Neural progenitor cell (in vitro differentiated cells): ENCODE measurements at regions not wholly inside any gene's neighbourhood (a gene's known extent, or its start where the extent isn't known, plus 50 kb on each side); places are given as distances from the start of the nearest gene placed in this dataset.
"Not testable (repeated sequence)": the region's sequence is repeated elsewhere in the genome, so short reads cannot be mapped to it uniquely, and the experiment has no call there.

Source experiments
- DNase-seq: peaks from one replicate; pipeline ENCODE4 v3.0.0-alpha.2; 2016; ENCODE audit warnings: low spot score
- H2AFZ ChIP-seq: fragments of 200-600 bp; sonication (generic); replicated peaks from 2 replicates; pipeline ENCODE4 v1.6.1; 2016; ENCODE audit warnings: antibody characterized with exemption
- H3F3A ChIP-seq: fragments of 200-600 bp; sonication (generic); 2 replicates; pipeline ENCODE4 v1.6.1; 2016; ENCODE audit warnings: antibody characterized with exemption, low read depth
- H3K27ac ChIP-seq: fragments of 200-600 bp; sonication (generic); 2 replicates; pipeline ENCODE4 v1.5.1; 2016; ENCODE audit warnings: mild to moderate bottlenecking
- H3K27me3 ChIP-seq: fragments of 200-600 bp; sonication (generic); 2 replicates; pipeline ENCODE4 v1.6.1; 2016; ENCODE audit warnings: mild to moderate bottlenecking, moderate library complexity
- H3K36me3 ChIP-seq: fragments of 200-600 bp; sonication (generic); 2 replicates; pipeline ENCODE4 v1.5.1; 2016
- H3K4me1 ChIP-seq: fragments of 200-600 bp; sonication (generic); 2 replicates; pipeline ENCODE4 v1.6.1; 2016; ENCODE audit warnings: mixed run types
- H3K4me2 ChIP-seq: fragments of 200-600 bp; sonication (generic); 2 replicates; pipeline ENCODE4 v1.6.1; 2016
- H3K4me3 ChIP-seq: fragments of 200-600 bp; sonication (generic); 2 replicates; pipeline ENCODE4 v1.5.1; 2016
- H3K79me2 ChIP-seq: fragments of 200-600 bp; sonication (generic); 2 replicates; pipeline ENCODE4 v1.6.1; 2016; ENCODE audit warnings: low read depth
- H3K9ac ChIP-seq: fragments of 200-600 bp; sonication (generic); 2 replicates; pipeline ENCODE4 v1.6.1; 2016
- H3K9me3 ChIP-seq: fragments of 200-600 bp; sonication (generic); 2 replicates; pipeline ENCODE4 v1.5.1; 2016; ENCODE audit warnings: low read depth
- H4K20me1 ChIP-seq: fragments of 200-600 bp; sonication (generic); 2 replicates; pipeline ENCODE4 v1.6.1; 2016; ENCODE audit warnings: low read depth
- H3K27ac Mint-ChIP-seq: 3 replicates; pipeline ENCODE4 v1.8.0; 2021; ENCODE audit warnings: mixed read lengths
- H3K27me3 Mint-ChIP-seq: 2 replicates; pipeline ENCODE4 v1.8.0; 2022; ENCODE audit warnings: low read depth, mild to moderate bottlenecking, inconsistent platforms, moderate library complexity, mixed read lengths; ENCODE audit not compliant: insufficient read depth
- H3K36me3 Mint-ChIP-seq: 3 replicates; pipeline ENCODE4 v1.8.0; 2021; ENCODE audit warnings: mixed read lengths
- H3K4me1 Mint-ChIP-seq: 3 replicates; pipeline ENCODE4 v1.8.0; 2021; ENCODE audit warnings: mixed read lengths
- H3K4me3 Mint-ChIP-seq: 3 replicates; pipeline ENCODE4 v1.8.0; 2021; ENCODE audit warnings: mild to moderate bottlenecking, moderate library complexity, mixed read lengths
- H3K9me3 Mint-ChIP-seq: 3 replicates; pipeline ENCODE4 v1.8.0; 2020; ENCODE audit warnings: mixed read lengths
- CTCF ChIP-seq: fragments of 200-600 bp; sonication (generic); IDR thresholded peaks from 2 replicates; pipeline ENCODE4 v1.5.1; 2017; ENCODE audit warnings: antibody characterized with exemption, mild to moderate bottlenecking
- EZH2 ChIP-seq: fragments of 200-600 bp; sonication (generic); IDR thresholded peaks from 2 replicates; pipeline ENCODE4 v1.6.1; 2017; ENCODE audit warnings: antibody characterized with exemption, mild to moderate bottlenecking, moderate library complexity
- EZH2phosphoT487 ChIP-seq: fragments of 200-600 bp; sonication (generic); IDR thresholded peaks from 2 replicates; pipeline ENCODE4 v1.6.1; 2017; ENCODE audit warnings: antibody characterized with exemption

GRCh38 chr10:43921478-43921877 lies 272.8 kb upstream of the ZNF32 start:
- H3K9ac ChIP-seq = no peak overlapping the region
- peaks cover 10% of the 10 kb centered on the region for H3K27me3 Mint-ChIP-seq
- H3K9me3 ChIP-seq = no peaks in the 10 kb centered on the region
- H3K4me1 Mint-ChIP-seq = no peaks in the 10 kb centered on the region
- no peaks in the 10 kb centered on the region for H3F3A ChIP-seq
- TF ChIP-seq CTCF = no peak
- no peak for TF ChIP-seq EZH2phosphoT487
- TF ChIP-seq EZH2 = no peak
- no peaks in the 10 kb centered on the region for H3K36me3 Mint-ChIP-seq
- H3K4me2 ChIP-seq = no peak overlapping the region
- no peak for DNase-seq
- H3K4me1 ChIP-seq = no peaks in the 10 kb centered on the region
- H3K27me3 ChIP-seq = no peaks in the 10 kb centered on the region
- no peak overlapping the region for H3K27ac ChIP-seq
- H3K36me3 ChIP-seq = no peaks in the 10 kb centered on the region
- no peak overlapping the region for H3K4me3 Mint-ChIP-seq
- no peak overlapping the region for H3K4me3 ChIP-seq
- no peaks in the 10 kb centered on the region for H3K79me2 ChIP-seq
- no peak overlapping the region for H3K27ac Mint-ChIP-seq
- H3K9me3 Mint-ChIP-seq = peaks cover 15% of the 10 kb centered on the region
- H4K20me1 ChIP-seq = no peaks in the 10 kb centered on the region
- no peak overlapping the region for H2AFZ ChIP-seq

GRCh38 chr10:43920236-43920758 lies 271.6 kb upstream of the ZNF32 start:
- not testable (repeated sequence) for H3K4me3 ChIP-seq, H3K36me3 ChIP-seq, H3K4me1 Mint-ChIP-seq, DNase-seq, H3K4me3 Mint-ChIP-seq, H3K27ac ChIP-seq, H3K4me2 ChIP-seq, H3K4me1 ChIP-seq, H3K27me3 ChIP-seq, H3F3A ChIP-seq, H3K27ac Mint-ChIP-seq, H3K36me3 Mint-ChIP-seq, H3K9ac ChIP-seq, H3K9me3 ChIP-seq, H2AFZ ChIP-seq, H4K20me1 ChIP-seq, H3K79me2 ChIP-seq
- H3K9me3 Mint-ChIP-seq = peaks cover 19% of the 10 kb centered on the region
- H3K27me3 Mint-ChIP-seq = peaks cover 13% of the 10 kb centered on the region

GRCh38 chr10:43913676-43914235 lies 265.1 kb upstream of the ZNF32 start:
- H3K4me2 ChIP-seq = no peak overlapping the region
- no peaks in the 10 kb centered on the region for H3K36me3 ChIP-seq
- peaks cover 10% of the 10 kb centered on the region for H3K9me3 Mint-ChIP-seq
- H3K4me1 ChIP-seq = no peaks in the 10 kb centered on the region
- TF ChIP-seq EZH2 = no peak
- TF ChIP-seq EZH2phosphoT487 = no peak
- no peak for TF ChIP-seq CTCF
- H3K27me3 Mint-ChIP-seq = peaks cover 8% of the 10 kb centered on the region
- no peak for DNase-seq
- H3K27ac ChIP-seq = no peak overlapping the region
- H3K27me3 ChIP-seq = no peaks in the 10 kb centered on the region
- H3K36me3 Mint-ChIP-seq = no peaks in the 10 kb centered on the region
- no peak overlapping the region for H3K4me3 ChIP-seq
- H3F3A ChIP-seq = no peaks in the 10 kb centered on the region
- H4K20me1 ChIP-seq = no peaks in the 10 kb centered on the region
- no peak overlapping the region for H3K4me3 Mint-ChIP-seq
- no peaks in the 10 kb centered on the region for H3K9me3 ChIP-seq
- H2AFZ ChIP-seq = no peak overlapping the region
- no peak overlapping the region for H3K9ac ChIP-seq
- no peaks in the 10 kb centered on the region for H3K4me1 Mint-ChIP-seq
- H3K27ac Mint-ChIP-seq = no peak overlapping the region
- H3K79me2 ChIP-seq = no peaks in the 10 kb centered on the region

GRCh38 chr10:43912469-43912868 lies 263.8 kb upstream of the ZNF32 start:
- Histone ChIP-seq H3K79me2 (no peaks in the 10 kb centered on the region), H3K9ac (no peak overlapping the region), H3K36me3 (no peaks in the 10 kb centered on the region), H3K4me2 (no peak overlapping the region), H3F3A (no peaks in the 10 kb centered on the region), H3K27ac (no peak overlapping the region), H3K4me1 (no peaks in the 10 kb centered on the region), H3K27me3 (no peaks in the 10 kb centered on the region), H3K4me3 (no peak overlapping the region), H4K20me1 (no peaks in the 10 kb centered on the region), H2AFZ (no peak overlapping the region), H3K9me3 (no peaks in the 10 kb centered on the region)
- Mint-ChIP-seq H3K4me3 (no peak overlapping the region), H3K27me3 (peaks cover 8% of the 10 kb centered on the region), H3K9me3 (peaks cover 8% of the 10 kb centered on the region), H3K27ac (no peak overlapping the region), H3K36me3 (no peaks in the 10 kb centered on the region), H3K4me1 (no peaks in the 10 kb centered on the region)
- no peak for TF ChIP-seq EZH2phosphoT487
- TF ChIP-seq CTCF = no peak
- TF ChIP-seq EZH2 = no peak
- no peak for DNase-seq
